ENCODE measurements at regions not wholly inside any gene's neighbourhood (a gene's known extent, or its start where the extent isn't known, plus 50 kb on each side); places are given as distances from the start of the nearest gene placed in this dataset.

DNA sequence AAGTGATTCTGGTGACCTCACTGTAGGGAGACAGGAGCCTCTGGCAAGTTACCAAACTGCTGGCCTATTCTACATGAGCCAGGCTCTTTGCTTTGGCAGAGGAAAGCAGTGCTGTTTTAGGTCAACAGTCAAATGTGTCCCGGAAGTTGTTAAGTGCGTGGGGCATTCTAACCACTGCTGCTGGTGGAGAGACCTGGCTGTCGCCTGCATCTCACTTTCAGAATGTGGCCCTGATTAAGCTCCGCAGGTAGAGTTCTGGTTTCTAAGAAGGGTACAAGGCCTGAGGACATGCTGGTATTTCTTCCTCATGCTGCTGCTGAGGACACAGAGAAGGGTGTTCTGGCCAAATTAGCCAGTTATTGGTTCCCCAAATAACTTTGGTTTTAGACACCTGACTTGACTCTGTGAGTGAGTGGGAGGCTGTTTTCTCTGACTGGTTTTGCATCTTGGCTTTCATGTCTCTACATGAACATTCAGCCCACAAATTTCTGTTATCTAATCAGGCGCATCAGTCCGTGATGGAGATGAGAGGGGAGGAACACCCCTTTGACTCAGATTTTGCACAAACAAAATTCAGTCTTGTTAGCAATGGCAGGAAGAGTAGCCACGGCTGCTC, 120.8 kb downstream of the LMO4 start:
- TF ChIP-seq, protein P1, sequence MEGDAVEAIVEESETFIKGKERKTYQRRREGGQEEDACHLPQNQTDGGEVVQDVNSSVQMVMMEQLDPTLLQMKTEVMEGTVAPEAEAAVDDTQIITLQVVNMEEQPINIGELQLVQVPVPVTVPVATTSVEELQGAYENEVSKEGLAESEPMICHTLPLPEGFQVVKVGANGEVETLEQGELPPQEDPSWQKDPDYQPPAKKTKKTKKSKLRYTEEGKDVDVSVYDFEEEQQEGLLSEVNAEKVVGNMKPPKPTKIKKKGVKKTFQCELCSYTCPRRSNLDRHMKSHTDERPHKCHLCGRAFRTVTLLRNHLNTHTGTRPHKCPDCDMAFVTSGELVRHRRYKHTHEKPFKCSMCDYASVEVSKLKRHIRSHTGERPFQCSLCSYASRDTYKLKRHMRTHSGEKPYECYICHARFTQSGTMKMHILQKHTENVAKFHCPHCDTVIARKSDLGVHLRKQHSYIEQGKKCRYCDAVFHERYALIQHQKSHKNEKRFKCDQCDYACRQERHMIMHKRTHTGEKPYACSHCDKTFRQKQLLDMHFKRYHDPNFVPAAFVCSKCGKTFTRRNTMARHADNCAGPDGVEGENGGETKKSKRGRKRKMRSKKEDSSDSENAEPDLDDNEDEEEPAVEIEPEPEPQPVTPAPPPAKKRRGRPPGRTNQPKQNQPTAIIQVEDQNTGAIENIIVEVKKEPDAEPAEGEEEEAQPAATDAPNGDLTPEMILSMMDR (conservative IDR thresholded peaks at IDR 0.05), result no peak
- H3K27ac ChIP-seq, result peak overlapping the region; percentile 68

DNA sequence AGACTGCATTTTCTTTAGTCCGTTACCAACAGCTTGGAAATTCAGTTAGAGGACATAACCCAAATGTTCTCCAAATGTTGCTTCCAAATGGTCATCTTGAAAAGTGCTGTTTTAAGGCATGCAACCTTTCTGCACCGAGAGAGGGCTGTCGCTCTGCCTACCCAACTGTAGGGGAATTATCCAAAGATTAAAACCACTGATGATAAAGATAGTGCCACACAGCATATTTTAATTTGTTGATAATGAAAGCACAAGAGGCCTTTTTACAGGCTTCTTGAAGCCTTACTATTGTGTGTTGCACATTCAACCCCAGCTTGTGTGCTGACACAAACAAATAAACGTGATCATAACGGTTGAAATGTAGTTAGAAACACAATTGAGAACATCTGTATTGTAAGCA, 121.5 kb downstream of the LMO4 start:
- TF ChIP-seq, protein P1 (conservative IDR thresholded peaks at IDR 0.05), result no peak
- H3K27ac ChIP-seq, result peak overlapping the region; percentile 68

DNA sequence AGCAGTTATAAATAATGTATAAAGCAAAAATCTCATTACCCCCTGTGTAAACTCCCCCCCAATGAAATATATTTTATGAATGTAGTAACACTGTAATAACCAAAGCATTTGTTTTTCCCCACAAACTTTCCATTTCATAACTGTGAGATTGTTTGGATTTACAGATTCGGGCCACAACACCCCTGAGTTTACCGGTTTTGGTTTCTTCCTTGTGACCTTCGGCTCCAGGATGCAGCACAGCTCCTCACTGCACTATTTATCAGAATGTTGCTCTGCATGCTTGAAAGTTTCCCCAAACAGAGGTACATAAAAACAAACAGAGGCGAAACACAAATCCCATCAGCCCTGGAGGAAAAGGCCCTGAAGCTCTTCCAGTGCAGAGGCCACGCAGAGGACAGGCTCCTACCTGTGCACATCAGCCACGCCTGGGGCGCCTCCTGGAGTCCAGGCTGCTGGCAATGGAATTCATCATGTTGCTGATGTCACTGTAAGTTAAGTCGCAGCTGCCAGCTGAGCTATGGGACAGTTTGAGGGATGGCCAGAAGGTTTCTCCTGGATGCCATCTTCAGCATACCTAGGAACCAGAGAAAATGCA, 122.0 kb downstream of the LMO4 start:
- H3K27ac ChIP-seq, result peak overlapping the region; percentile 68
- TF ChIP-seq, protein P1 (conservative IDR thresholded peaks at IDR 0.05), result no peak

DNA sequence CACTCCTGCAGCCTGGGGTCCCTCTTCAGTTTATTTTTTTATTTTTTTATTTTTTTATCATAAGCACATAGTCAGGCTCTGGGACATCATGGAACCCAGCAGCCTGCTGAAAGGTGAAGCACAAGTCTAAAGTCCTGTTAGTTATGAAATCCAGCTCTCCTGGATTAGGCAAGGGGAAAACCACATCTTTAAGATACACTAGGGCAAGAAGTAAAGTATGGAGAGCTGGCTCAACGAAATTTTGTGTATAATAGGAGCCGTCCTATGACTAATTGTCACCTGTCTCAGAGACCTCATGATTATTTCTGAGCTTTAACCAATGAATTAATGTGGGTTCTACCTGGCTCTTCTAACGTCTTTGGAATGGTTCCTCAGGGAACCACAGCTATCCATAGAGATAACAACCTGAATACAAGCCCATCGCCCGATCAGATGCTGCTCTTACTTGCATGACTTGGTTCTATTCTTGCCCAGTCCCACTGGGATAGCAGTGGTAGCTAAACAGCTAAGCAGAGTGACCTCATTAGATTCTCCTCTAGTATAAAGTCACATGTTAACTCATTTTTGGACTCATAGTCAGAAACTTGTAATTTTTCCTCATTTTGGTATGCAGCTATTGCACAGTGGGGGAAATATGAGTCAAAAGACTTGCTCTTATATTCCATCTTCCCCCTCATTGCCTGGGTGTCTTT, 122.7 kb downstream of the LMO4 start:
- TF ChIP-seq, protein P1 (conservative IDR thresholded peaks at IDR 0.05), result no peak

DNA sequence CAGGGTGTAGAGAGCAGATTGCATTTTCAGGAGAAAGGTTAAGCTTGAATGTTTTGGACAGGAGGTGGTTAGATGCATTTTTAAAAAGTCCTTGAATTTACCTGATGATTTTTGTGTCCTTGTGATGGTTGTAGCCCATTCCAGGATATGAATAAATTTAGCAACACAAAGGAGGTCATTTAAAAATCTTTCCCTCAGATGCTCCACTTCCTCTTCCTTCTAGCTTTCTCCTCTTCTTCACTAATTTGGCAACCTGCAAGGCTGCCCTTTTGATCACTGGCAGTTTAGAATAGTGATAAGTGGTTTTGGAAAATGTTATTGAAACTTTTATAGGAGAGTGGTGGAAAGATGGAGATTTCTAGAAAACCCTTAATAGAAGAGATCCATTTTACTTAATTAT, 124.0 kb downstream of the LMO4 start:
- H3K27ac ChIP-seq, result no peak overlapping the region
- TF ChIP-seq, protein P1 (conservative IDR thresholded peaks at IDR 0.05), result no peak

More for the DNA sequence above, 122.7 kb downstream of the LMO4 start:
- peak overlapping the region; percentile 68 for H3K27ac ChIP-seq

DNA sequence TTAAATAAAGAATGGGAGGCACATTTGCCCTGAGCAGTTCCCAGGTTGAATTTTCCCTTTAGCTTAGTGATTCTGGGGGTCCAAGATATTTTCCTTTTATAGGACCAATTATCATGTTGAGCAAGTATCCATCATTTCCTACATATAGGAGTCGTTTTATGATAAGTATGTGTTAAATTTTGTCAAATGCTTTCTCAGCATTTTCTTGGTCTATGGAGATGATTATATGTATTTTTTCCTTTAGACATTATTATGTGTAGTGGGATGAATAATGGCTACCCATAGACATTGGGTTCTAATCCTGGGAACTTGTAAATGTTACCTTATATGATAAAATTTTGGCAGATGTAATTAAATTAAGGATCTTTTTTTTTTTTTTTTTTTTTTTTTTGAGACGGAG, 128.7 kb downstream of the LMO4 start:
- TF ChIP-seq, protein P1 (conservative IDR thresholded peaks at IDR 0.05), result no peak
- H3K27ac ChIP-seq, result no peak overlapping the region

DNA sequence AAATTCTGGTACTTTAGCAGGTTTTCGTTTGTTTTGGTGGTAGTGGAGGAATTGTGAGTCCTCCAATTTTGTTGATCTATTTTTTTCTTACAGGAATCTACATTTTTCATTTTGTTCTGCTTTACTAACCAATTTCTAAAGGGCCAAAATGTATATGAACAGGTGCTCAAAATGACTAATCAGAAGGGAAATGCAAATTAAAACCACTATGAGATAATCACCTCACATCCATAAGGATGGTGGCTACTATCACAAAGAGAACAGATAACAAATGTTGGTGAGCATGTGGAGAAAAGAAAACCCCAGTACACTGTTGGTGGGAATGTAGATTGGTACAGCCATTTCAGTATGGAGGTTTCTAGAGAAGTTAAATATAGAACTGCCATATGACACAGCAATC, 134.2 kb downstream of the LMO4 start:
- TF ChIP-seq, protein P1 (conservative IDR thresholded peaks at IDR 0.05), result no peak
- H3K27ac ChIP-seq, result no peak overlapping the region
